Skin of body (tissue), 1 donor: ENCODE measurements at regions not wholly inside any gene's neighbourhood (a gene's known extent, or its start where the extent isn't known, plus 50 kb on each side); places are given as distances from the start of the nearest gene placed in this dataset.
"Not testable (repeated sequence)": the region's sequence is repeated elsewhere in the genome, so short reads cannot be mapped to it uniquely, and the experiment has no call there.

Experiments used
- DNase-seq: peaks from one replicate; lab custom pipeline; 2025; lab: John Stamatoyannopoulos, UW

DNA sequence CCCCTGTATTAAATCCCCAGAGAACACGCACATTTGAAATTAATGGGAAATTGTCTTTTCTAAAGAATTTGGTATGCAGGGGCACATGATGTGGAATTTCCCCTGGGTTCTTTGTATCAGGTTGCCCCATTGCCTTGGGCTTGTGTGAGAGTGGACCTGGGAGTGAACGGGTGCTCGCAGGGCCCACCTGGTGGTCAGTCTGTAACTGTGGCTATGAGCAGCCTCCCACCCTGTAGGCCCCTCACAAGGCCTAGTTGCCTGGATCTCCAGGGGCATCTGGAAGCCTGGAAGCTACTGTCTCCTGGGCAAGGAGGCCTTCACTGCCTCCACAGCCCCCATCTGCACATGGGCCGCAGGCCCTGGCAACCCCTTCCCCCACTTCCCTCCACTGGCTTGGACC, 96.7 kb downstream of the SLC25A47 start:
- DNase-seq = no peak

DNA sequence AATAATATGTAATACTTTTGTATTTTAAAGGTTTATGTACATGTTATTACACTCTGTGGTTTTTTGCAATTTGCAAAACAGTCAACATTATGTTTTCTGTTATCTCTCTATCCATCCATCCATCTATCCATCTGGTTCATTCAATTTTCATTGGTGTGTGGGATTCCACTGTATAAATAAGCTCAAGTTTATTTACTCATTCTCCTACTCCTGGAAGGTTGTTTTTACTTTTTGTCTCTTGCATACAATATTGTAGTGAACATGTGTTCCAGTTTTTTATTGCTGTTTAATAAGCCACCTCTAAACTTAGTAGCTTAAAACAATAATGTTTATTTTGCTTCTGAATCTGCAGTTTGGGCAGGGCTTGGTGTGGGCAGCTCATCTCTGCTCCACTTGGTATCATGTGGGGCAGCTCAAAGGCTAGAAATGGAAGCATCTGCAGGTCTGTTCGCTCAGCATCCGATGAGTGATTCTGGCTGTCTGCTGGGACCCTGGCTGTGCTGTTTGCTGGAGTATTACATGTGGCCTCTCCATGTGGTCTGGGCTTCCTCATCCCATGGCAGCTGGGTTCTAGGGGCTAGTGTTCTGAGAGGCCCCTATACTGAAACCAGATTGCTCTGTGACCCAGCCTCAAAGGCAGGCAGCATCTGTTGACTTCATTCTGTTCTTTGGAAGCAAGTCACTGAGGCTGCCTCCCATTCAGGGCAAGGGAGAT, 98.8 kb downstream of the SLC25A47 start:
- DNase-seq = no peak

GRCh38 chr14:100422556-100423316, 99.6 kb downstream of the SLC25A47 start:
- DNase-seq = peak; percentile 19

DNA sequence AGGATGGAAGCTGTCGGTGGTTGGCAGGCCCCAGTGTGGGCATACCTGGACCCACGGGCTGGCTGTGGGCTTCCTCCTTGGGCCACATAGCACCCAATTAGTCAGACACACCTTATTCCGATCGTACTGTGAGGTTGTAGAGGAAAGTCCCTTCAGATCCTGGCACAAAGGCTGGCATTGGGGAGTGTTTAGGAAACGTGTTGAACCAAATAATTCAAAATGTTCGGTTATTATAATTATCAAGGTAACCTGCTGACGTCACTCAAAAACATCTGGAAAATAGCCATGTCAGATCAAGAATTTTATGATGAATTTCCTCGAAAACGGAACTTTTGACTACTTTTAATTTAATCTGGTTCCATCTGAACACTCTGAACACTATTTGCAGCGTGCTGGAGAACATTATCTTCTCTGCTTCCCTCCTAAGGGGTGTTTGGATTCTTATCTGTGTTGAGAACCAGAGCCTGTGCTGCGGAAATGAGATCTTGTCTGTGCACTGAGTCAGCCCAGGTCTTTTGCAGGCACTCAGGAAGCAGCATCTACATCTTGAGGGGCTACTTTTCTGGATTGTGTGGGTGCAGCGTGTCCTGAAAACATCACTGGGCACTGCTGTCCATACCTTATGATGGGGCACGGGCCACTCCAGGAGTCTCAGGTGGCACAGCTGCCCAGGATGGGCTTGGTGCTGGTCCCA, 100.3 kb downstream of the SLC25A47 start:
- no peak for DNase-seq

DNA sequence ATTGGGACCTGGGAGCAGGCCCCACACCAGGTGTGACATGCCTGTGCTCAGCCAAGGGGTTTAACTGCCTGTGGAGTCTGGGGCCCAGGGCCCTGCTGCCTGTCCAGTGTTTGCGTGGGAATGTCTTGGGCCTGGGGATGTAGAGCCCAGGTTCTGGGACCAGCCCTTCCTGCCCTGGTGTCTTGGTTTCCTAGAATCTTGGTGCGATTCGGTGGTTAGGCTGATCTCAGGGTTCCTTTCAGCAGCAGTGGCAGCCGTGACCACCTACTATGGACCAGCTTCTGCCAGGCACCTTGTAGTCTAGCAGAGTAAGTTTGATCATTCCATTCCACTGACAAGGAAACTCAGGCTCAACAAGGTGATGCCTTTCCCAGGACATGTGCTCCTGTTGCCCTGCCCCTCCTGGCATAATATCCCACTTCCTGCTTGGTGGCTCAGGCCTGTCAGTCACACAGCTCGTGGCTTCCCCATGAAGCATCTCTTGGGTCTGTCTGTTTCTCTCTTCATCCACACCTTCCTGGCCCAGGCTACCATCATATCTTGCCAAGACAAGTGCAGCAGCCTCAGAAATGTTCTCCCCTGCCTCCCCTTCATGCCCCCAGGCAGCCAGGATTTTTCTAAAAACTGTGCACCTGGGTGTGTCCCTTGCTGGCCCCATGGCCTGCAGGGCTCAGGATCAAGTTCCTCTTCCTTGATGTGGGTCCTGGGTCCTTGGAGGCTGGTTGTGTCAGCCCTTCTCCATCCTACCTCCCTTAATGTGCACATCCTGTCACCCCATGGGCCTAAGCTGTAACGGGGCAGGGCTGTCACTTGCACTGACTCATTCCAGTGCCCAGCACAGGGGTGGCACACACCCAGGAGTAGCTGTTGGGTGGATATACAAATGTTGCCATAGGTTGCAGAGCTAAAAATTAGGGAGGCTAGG, 101.6 kb downstream of the SLC25A47 start:
- no peak for DNase-seq

- no peak for DNase-seq
Observed at GRCh38 chr14:100425429-100425827, 102.3 kb downstream of the SLC25A47 start.

DNA sequence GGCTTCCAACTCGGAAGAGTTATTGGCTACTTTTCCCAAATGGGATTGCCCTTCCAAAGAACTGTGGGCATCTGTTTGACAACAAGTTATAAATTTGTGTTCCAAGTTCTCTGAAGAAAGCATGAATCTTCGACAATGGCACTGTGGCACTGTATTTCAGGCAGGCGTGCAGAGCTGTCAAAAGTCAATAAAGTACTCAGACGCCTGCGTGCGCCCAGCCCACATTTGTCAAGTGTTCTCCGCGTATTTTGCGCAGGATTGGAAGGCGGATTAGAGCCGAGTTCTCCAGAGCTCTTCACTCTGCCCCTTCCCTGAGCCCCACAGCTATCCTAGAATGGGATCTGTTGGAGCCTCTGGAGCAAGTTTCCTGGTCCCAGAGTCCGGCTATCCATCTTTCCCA, 103.2 kb downstream of the SLC25A47 start:
- no peak for DNase-seq

- DNase-seq = no peak
Observed at GRCh38 chr14:100427166-100427565, 104.0 kb downstream of the SLC25A47 start.

DNA sequence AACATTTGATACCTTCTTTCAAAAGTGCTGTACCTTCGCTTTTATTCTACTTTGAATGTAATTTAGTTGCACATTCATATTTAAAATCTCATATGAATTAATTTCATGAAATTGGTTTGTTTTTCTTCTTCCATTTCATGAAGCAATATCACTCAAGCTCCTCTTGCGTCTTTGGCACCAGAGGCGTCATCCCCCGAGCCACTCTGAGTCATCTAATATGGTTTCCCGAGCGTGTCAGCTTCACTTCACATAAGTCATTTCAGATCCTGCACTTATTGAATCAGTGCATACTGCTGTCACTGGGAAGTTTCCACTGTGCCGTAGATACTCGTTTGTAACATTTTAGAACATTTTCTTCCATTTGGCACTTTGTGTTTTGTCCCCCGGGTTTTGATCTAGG, 105.6 kb downstream of the SLC25A47 start:
- DNase-seq = no peak

DNA sequence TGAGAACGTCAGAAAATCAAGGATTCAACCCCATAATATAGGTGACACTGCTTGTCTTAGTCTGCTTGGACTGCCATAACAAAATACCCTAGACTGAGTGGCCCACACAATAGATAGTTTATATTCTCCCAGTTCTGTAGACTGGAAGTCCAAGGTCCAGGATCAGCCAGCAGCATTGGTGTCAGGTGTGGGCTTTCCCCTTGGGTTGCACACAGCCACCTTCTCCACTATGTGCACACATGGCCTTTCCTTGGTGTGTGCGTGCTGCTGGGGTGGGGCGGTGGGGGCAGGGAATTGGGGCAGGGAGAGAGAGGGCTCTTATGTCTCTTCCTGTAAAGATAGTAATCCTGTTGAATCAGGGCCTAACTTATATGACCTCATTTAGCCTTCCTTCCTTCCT, 106.4 kb downstream of the SLC25A47 start:
- DNase-seq = no peak

GRCh38 chr14:100430571-100430970, 107.4 kb downstream of the SLC25A47 start:
- no peak for DNase-seq

GRCh38 chr14:100431461-100431860, 108.3 kb downstream of the SLC25A47 start:
- DNase-seq = not testable (repeated sequence)

GRCh38 chr14:100432652-100433427, 109.7 kb downstream of the SLC25A47 start:
- DNase-seq = no peak

DNA sequence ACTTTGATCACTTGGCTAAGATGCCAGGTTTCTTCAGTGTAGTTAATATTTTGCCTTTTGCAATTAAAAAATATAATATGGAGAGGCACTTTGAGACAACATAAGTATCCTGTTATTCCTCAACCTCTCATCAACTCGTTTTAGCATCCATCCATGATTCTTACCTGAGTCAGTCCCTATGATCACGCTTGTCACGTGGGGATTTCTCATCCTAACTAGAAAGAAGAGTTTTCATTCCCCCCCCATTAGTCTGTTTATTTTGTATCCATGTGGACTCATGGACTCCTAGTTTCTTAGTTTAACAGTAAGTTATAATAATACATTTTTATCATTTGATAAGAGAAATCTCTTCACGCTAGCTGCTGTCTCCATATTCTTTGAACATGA, 110.3 kb downstream of the SLC25A47 start:
- no peak for DNase-seq

DNA sequence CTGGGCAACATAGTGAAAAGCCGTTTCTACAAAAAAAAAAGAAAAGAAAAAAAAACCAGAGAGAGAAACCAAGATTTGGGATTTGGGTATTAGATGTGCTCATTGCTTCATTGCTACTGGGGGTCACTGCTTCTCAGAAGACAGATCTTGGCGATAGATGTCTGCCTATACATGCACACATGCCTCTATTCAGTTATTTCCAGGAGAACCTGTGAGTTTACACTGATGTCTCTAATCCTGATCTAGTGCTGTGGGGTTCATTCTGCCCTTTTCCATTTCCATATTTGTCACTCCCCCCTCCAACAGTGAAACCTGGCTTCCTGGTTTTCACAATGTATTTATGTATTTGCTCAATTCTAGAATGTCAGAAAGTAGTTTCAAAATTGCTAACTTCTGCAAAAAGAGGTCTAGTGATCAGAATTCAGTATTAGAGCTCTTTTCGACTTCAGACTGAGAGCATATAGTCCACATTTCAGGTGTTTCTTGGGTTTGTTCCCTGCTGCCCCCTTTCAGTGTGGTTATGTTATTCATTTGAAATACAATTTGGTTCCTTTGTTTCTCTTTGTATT, 111.0 kb downstream of the SLC25A47 start:
- DNase-seq = no peak

DNA sequence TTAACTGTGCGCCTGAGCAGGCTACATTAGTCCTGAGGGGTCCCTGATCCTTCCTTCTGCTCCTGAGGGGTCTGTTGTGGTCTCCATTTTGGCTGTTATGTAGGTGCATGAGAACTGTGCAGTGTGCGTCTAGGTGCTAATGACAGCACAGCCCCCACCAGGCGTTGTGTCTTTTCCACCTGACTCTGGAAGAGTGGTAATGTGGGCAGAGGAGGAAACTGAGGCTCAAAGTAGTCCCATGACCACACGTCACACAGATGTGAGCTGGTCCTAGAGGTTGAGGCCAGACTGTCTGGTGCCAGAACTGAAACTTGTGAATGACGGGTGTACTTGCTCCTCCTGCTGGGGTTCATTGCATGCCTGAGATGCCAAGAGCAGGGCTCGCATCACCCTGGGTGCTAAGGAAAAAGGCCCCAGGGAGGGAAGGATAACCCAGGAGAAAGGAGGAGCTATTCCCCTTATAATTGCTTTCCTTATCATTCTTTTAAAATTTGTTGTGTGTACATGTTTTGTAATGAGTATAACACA, 111.8 kb downstream of the SLC25A47 start:
- no peak for DNase-seq

DNA sequence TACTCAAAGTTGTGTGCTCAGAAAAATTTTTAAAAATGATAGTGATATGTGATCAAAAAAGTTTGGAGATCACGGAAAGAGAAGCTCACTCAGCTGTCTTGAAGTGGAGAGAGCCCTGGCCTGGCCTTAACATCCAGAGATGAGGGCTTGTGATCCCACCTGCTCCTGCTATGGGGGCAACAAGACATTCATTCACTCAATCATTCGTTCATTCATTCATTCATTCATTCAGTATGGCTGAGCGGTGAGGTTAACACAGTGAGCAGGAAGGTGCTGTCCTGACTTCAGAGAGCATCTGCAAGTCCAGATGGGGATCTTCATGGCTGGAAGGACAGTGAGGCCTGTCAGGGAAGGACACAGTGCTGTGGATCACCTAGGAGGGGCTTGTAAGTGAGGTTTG, 112.3 kb downstream of the SLC25A47 start:
- DNase-seq = no peak

DNA sequence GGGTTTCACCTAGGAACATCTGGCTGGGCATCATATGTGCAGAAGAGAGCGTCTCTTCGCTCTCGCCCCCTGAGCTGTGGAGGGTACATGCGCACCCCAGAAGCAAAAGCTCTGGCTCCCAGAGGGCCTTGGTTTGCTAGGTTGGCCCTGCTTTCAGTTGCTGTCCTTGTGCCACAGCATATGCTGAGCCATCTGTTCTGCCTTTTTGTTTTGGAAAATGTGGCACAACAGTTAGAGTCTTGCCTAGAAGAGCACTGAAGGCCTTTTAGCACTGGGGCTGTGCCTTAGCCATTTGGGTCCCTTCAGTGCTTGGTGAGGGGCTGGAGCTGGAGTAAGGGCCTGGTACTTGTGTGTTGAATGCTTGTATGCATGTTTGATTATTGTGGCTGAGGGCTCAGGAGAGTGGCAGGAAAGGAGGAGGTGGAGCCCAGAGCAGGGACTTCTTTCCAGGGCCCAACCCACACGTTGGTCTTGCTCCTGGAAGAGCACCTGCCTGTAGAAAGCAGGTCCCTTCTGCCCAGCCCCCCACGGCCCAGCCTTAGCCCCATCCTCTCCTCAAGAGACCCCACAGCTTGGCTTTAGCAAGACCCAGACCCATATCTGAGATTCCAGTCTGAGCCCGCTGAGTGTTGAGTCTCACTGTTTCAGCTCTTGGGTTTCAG, 113.7 kb downstream of the SLC25A47 start:
- no peak for DNase-seq

DNA sequence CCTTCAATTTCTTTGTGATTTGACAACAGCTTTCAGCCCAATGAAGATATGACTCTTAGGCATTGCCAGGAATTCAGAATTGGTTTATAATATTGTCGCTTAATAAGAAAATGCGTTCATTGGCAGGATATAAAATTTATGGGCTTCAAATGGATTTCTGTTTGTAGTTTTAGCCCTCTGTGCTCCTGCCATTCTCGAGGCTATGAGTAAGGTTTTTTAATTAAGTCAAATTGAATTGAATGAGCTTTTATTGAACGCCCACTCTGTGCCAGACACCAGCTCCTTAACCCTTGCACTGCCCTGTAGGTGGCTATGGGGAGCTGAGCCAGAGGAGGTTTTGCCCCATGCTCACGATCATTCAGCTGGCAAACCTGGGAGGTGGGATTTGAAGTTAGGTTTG, 115.1 kb downstream of the SLC25A47 start:
- no peak for DNase-seq
